ENCODE measurements at regions not wholly inside any gene's neighbourhood (a gene's known extent, or its start where the extent isn't known, plus 50 kb on each side); places are given as distances from the start of the nearest gene placed in this dataset.

DNA sequence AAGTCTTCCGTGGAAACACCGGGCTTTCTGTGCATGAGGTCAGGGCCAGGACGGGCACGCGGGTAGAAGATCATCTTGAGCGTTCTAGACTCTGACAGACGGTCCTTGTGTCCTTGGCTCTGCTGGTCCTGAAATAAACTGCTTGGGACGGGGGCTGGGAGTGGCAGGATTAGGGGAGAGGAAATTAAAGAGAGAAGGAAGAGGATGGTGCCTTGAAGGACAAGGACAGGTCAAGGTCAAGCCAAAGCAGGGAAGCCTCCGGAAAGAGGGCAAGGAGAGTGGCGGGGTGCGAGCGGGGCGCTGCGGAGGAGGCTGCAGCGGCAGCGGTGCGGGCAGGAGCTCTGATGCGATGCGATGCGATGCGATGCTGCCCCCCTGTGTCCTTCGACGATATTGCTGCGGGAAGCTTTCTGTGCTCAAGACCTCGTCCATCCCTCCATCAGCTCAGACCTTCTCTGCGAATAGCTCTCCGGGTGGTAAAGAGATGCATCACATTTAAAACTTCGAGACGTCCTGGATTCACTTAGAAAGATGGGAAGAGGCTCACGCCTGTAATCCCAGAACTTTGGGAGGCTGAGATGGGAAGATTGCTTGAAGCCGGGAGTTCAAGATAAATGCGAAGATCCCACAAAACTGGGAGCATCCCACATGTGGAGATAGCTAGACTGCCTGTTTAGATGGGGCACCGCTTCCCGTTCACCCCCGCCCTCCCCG is 110.1 kb upstream of the TMEM132D start:
- TF ChIP-seq, protein P1, sequence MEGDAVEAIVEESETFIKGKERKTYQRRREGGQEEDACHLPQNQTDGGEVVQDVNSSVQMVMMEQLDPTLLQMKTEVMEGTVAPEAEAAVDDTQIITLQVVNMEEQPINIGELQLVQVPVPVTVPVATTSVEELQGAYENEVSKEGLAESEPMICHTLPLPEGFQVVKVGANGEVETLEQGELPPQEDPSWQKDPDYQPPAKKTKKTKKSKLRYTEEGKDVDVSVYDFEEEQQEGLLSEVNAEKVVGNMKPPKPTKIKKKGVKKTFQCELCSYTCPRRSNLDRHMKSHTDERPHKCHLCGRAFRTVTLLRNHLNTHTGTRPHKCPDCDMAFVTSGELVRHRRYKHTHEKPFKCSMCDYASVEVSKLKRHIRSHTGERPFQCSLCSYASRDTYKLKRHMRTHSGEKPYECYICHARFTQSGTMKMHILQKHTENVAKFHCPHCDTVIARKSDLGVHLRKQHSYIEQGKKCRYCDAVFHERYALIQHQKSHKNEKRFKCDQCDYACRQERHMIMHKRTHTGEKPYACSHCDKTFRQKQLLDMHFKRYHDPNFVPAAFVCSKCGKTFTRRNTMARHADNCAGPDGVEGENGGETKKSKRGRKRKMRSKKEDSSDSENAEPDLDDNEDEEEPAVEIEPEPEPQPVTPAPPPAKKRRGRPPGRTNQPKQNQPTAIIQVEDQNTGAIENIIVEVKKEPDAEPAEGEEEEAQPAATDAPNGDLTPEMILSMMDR (IDR thresholded peaks at IDR 0.05), result peak in 7 of 9 donors; percentile 41 to 60 (median 51)
- intact Hi-C loops (cut with DNase I), result no loop called here
- ATAC-seq (peak in 1 of 8 donors; percentile 41), DNase-seq (no peak)
- H3K36me3 ChIP-seq, result no peaks in the 10 kb centered on the region
- WGBS, 2 donors, result 12 to 13% methylated on average over 36 of the region's 36 CpGs
- peaks cover 0 to 53% (median 50%) of the 10 kb centered on the region in 7 donors for H3K27me3 ChIP-seq
- no peak overlapping the region for H3K27ac ChIP-seq
- H3K9me3 ChIP-seq, result no peaks in the 10 kb centered on the region
- no peak overlapping the region for H3K4me3 ChIP-seq
- no peaks in the 10 kb centered on the region for H3K4me1 ChIP-seq

DNA sequence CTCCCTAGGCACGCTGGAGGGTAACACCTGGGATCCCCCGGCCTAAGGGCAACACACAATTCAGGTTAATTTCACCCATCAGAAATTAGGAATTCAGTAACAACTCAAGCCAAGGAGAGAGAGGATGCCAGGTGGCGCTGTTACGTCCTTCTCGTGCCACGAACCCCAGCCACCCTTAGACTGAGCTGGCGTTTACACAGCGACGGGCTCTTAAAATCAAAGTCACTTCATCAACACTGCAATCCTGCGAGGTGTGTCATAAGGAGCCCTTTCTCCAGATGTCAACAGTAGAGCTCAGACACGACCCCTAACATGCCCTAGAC is 110.6 kb upstream of the TMEM132D start:
- H3K27me3 ChIP-seq, result peaks cover 0 to 54% (median 50%) of the 10 kb centered on the region in 7 donors
- no peak for DNase-seq

DNA sequence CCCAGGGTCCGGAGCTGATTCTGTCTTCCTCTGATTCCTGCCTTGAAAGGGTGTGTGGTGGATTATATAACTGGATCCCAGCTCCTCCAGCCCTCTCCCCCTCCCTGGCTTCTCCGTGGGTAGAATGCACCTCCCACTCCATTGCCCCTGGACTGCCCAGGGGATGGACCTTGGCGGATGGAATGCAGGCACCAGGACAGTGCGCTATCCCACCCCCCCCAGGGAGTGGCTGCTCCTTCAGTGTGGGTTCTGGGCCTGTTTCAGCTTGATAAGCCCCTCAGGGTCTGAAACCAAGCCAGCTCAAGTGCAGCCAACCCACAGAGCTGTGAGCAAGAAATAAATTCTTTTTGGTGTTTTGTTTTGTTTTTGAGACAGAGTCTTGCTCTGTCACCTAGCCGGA is 112.4 kb upstream of the TMEM132D start:
- no peaks in the 10 kb centered on the region for H3K36me3 ChIP-seq
- no peaks in the 10 kb centered on the region for H3K9me3 ChIP-seq
- H3K27me3 ChIP-seq, result peaks cover 0 to 50% (median 37%) of the 10 kb centered on the region in 7 donors
- intact Hi-C loops (cut with DNase I), result no loop called here
- TF ChIP-seq, protein P1 (IDR thresholded peaks at IDR 0.05), result no peak
- WGBS, 2 donors, result 68 to 70% methylated on average over 5 of the region's 5 CpGs
- H3K4me1 ChIP-seq, result no peaks in the 10 kb centered on the region
- no peak overlapping the region for H3K27ac ChIP-seq
- no peak for ATAC-seq
- DNase-seq, result no peak
- no peak overlapping the region for H3K4me3 ChIP-seq

More for the DNA sequence above, 110.6 kb upstream of the TMEM132D start:
- H3K4me1 ChIP-seq, result no peaks in the 10 kb centered on the region
- TF ChIP-seq, protein P1 (IDR thresholded peaks at IDR 0.05), result no peak
- H3K27ac ChIP-seq, result no peak overlapping the region
- intact Hi-C loops (cut with DNase I), result no loop called here
- no peaks in the 10 kb centered on the region for H3K9me3 ChIP-seq
- H3K4me3 ChIP-seq, result no peak overlapping the region
- no peak for ATAC-seq
- WGBS, 2 donors, result 5 to 8% methylated on average over 11 of the region's 11 CpGs
- H3K36me3 ChIP-seq, result no peaks in the 10 kb centered on the region

DNA sequence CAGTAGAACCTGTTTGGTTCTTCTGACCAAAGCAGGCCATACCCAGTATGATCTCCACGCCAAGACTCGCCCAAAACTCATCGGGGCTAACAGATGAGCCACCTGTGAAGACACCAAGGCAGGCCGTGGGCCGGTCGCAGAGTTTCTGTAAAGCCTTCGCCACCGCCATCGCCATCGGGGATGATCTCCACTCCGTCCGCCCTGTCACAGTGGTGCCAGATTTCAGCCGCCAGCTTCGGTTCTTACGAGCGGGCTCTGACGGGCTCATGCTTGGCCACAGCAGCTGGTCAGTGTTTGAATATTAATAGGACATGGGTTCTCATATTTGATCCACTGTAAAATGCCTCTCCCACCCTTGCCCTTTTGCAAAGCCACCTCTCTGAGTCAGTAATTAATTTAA is 113.2 kb upstream of the TMEM132D start:
- no peaks in the 10 kb centered on the region for H3K9me3 ChIP-seq
- H3K4me3 ChIP-seq, result no peak overlapping the region
- TF ChIP-seq, protein P1 (IDR thresholded peaks at IDR 0.05), result no peak
- H3K27me3 ChIP-seq, result peaks cover 0 to 49% (median 33%) of the 10 kb centered on the region in 7 donors
- H3K4me1 ChIP-seq, result no peaks in the 10 kb centered on the region
- no peak for DNase-seq
- intact Hi-C loops (cut with DNase I), result no loop called here
- no peaks in the 10 kb centered on the region for H3K36me3 ChIP-seq
- H3K27ac ChIP-seq, result no peak overlapping the region
- 90 to 92% methylated on average over 17 of the region's 17 CpGs for WGBS, 2 donors
- ATAC-seq, result no peak

Measured in heart right ventricle (tissue), 16 donors.